ENCODE measurements at regions not wholly inside any gene's neighbourhood (a gene's known extent, or its start where the extent isn't known, plus 50 kb on each side); places are given as distances from the start of the nearest gene placed in this dataset.
A peak's percentile ranks its signal among the peaks of the same experiment; 100 is the strongest.
"Not testable (repeated sequence)": the region's sequence is repeated elsewhere in the genome, so short reads cannot be mapped to it uniquely, and the experiment has no call there.

DNA sequence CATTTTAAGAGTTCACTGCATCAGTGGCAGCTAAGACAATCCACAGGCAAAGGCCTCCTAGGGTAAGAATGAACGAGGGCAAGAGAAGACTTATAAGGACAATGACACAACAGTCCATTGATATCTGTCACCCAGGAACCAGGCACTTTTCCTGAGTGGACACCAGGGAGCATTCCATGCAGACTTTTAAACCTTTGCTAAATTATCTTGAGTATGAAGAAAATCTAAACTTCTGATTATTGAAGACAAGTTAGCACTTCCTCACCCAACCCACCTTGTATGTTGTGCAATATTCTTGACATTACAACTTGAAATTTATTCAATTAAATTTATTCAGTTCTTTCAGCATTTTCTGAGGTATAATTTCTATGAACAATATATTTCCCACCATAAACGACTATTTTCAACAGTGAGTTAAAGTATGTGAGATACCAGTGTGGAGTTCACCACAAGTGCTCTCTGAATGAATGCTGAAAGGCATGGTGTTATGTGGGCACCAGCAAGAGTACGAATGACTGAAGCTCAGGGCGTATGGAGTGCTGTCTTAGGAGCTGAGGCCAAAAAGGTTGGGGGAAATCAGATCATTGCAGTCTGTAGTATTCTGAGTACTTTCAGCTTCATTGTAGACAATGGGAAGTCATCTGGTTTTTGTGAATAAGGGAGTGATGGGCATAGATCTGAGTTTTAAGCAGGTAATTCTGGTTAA lies 124.3 kb upstream of the LMNTD1 start:
- H3K27ac ChIP-seq: no peak overlapping the region
- no peak overlapping the region for H3K4me3 ChIP-seq
- H3K4me1 ChIP-seq: no peaks in the 10 kb centered on the region
- no peaks in the 10 kb centered on the region for H3K36me3 ChIP-seq
- H3K9me3 ChIP-seq: no peaks in the 10 kb centered on the region
- DNase-seq (ENCODE audit: low spot score): no peak
- peak in 1 of 2 donors; percentile 39 for TF ChIP-seq CTCF (IDR thresholded peaks at IDR 0.05)
- H3K27me3 ChIP-seq: no peaks in the 10 kb centered on the region

- no peak overlapping the region for H3K27ac ChIP-seq
- no peak for DNase-seq (ENCODE audit: low spot score)
- no peak overlapping the region for H3K4me3 ChIP-seq
- no peaks in the 10 kb centered on the region for H3K36me3 ChIP-seq
- H3K9me3 ChIP-seq: no peaks in the 10 kb centered on the region
- TF ChIP-seq CTCF (IDR thresholded peaks at IDR 0.05): no peak
- no peaks in the 10 kb centered on the region for H3K4me1 ChIP-seq
- H3K27me3 ChIP-seq: no peaks in the 10 kb centered on the region
Measured at GRCh38 chr12:25681580-25681979, 128.5 kb upstream of the LMNTD1 start.

DNA sequence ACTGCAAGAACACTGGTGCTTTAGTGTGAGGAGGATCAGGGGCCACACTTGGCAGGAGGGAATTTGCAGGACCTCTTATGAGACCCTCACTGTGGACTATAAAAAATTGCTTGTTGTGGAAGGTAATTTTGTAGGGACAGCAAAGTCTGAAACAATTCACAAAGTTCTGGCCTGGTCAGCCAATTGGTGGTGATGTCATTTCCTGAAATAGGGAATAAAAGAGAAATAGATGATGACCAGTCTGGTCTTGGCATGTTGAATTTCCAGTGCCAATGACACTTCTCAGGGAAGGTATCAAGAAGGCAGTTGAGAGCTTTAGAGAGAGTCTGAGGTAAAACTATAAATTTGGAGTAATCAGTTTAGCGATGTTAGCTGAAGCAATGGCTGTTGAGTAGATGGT lies 129.3 kb upstream of the LMNTD1 start:
- no peaks in the 10 kb centered on the region for H3K36me3 ChIP-seq
- H3K27me3 ChIP-seq: no peaks in the 10 kb centered on the region
- H3K4me3 ChIP-seq: no peak overlapping the region
- H3K4me1 ChIP-seq: no peaks in the 10 kb centered on the region
- H3K9me3 ChIP-seq: no peaks in the 10 kb centered on the region
- DNase-seq (ENCODE audit: low spot score): no peak
- TF ChIP-seq CTCF (IDR thresholded peaks at IDR 0.05): no peak
- H3K27ac ChIP-seq: no peak overlapping the region

DNA sequence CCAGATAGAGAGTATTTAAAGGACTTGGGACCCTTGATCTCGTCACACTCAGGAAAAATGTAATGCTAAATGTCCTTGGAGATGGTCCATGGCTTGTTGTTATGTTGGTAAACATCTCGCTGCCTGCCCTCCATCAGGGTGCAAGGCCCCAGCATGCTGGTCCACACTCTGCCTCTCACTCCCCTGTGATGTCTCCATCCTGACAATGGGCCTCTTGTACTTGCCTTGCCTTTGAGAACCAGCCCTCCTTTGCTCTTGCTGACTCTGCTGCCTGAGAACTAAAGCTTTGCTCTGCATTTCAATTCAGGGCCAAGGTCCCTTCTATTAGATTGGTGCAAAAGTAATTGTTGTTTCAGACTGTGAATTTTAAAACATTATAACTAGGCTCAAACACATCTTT lies 131.0 kb upstream of the LMNTD1 start:
- DNase-seq (ENCODE audit: low spot score): no peak
- H3K27ac ChIP-seq: no peak overlapping the region
- H3K9me3 ChIP-seq: no peaks in the 10 kb centered on the region
- H3K4me3 ChIP-seq: no peak overlapping the region
- H3K4me1 ChIP-seq: no peaks in the 10 kb centered on the region
- no peaks in the 10 kb centered on the region for H3K27me3 ChIP-seq
- H3K36me3 ChIP-seq: no peaks in the 10 kb centered on the region
- no peak for TF ChIP-seq CTCF (IDR thresholded peaks at IDR 0.05)

- Histone ChIP-seq H3K9me3 (no peaks in the 10 kb centered on the region), H3K4me3 (no peak overlapping the region), H3K36me3 (no peaks in the 10 kb centered on the region), H3K27me3 (no peaks in the 10 kb centered on the region), H3K27ac (no peak overlapping the region), H3K4me1 (peaks cover 0 to 7% of the 10 kb centered on the region in 2 donors)
- DNase-seq (ENCODE audit: low spot score): no peak
- no peak for TF ChIP-seq CTCF (IDR thresholded peaks at IDR 0.05)
Measured at GRCh38 chr12:25686351-25686750, 133.3 kb upstream of the LMNTD1 start.

DNA sequence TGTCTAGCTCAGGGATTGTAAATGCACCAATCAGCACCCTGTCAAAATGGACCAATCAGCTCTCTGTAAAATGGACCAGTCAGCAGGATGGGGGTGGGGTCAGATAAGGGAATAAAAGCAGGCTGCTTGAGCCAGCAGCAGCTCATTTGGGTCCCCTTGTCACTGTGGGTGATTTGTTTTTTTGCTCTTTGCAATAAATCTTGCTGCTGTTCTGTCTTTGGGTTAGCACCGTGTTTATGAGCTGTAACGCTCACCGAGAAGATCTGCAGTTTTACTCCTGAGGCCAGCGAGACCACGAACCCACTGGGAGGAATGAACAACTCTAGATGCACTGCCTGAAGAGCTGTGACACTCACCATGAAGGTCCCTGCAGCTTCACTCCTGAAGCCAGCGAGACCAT lies 134.1 kb upstream of the LMNTD1 start:
- no peaks in the 10 kb centered on the region for H3K36me3 ChIP-seq
- H3K4me1 ChIP-seq: peaks cover 0 to 7% of the 10 kb centered on the region in 2 donors
- no peak for TF ChIP-seq CTCF (IDR thresholded peaks at IDR 0.05)
- no peaks in the 10 kb centered on the region for H3K9me3 ChIP-seq
- DNase-seq (ENCODE audit: low spot score): no peak
- H3K27me3 ChIP-seq: no peaks in the 10 kb centered on the region
- no peak overlapping the region for H3K27ac ChIP-seq
- no peak overlapping the region for H3K4me3 ChIP-seq

DNA sequence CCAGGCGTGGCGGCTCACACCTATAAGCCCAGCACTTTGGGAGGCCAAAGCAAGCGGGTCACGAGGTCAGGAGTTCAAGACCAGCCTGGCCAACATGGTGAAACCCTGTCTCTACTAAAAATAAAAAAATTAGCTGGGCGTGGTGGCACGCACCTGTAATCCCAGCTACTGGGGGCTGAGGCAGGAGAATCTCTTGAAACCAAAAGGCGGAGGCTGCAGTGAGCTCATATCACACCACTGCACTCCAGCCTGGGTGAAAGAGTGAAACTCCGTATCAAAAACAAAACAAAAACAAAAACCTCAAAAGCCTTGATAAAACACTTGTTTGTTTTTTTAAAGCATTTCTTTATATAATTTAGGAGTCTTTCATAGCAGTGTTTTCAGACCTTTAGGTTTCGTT lies 135.8 kb upstream of the LMNTD1 start:
- not testable (repeated sequence) for H3K4me1 ChIP-seq; H3K9me3 ChIP-seq; DNase-seq (ENCODE audit: low spot score); H3K27me3 ChIP-seq; H3K36me3 ChIP-seq; H3K4me3 ChIP-seq; H3K27ac ChIP-seq
